Smooth muscle cell (in vitro differentiated cells): ENCODE measurements at regions not wholly inside any gene's neighbourhood (a gene's known extent, or its start where the extent isn't known, plus 50 kb on each side); places are given as distances from the start of the nearest gene placed in this dataset.

ENCODE experiments used
- DNase-seq: peaks from one replicate; lab custom pipeline; 2025; ENCODE audit not compliant: unreplicated experiment; lab: John Stamatoyannopoulos, UW
- H2AFZ ChIP-seq: fragments of 200-600 bp; sonication (generic); 2 replicates; pipeline ENCODE4 v1.6.0; 2016; ENCODE audit warnings: antibody characterized with exemption, low read depth, mild to moderate bottlenecking
- H3F3A ChIP-seq: fragments of 200-600 bp; sonication (generic); 2 replicates; pipeline ENCODE4 v1.6.0; 2017; ENCODE audit warnings: antibody characterized with exemption, low read depth
- H3K27ac ChIP-seq: fragments of 200-600 bp; sonication (generic); 2 replicates; pipeline ENCODE4 v1.5.1; 2016; ENCODE audit warnings: low read depth, mild to moderate bottlenecking
- H3K27me3 ChIP-seq: fragments of 200-600 bp; sonication (generic); 2 replicates; pipeline ENCODE4 v1.6.1; 2016; ENCODE audit warnings: low read depth, mild to moderate bottlenecking
- H3K36me3 ChIP-seq: fragments of 200-600 bp; sonication (generic); 2 replicates; pipeline ENCODE4 v1.5.1; 2016; ENCODE audit warnings: low read depth
- H3K4me1 ChIP-seq: fragments of 200-600 bp; sonication (generic); 2 replicates; pipeline ENCODE4 v1.5.1; 2016; ENCODE audit warnings: low read depth
- H3K4me2 ChIP-seq: fragments of 200-600 bp; sonication (generic); 2 replicates; pipeline ENCODE4 v1.6.0; 2016; ENCODE audit warnings: mild to moderate bottlenecking
- H3K4me3 ChIP-seq: fragments of 200-600 bp; sonication (generic); 2 replicates; pipeline ENCODE4 v1.5.1; 2016; ENCODE audit warnings: mild to moderate bottlenecking
- H3K79me2 ChIP-seq: fragments of 200-600 bp; sonication (generic); 2 replicates; pipeline ENCODE4 v1.6.0; 2016; ENCODE audit warnings: low read depth, mild to moderate bottlenecking
- H3K9ac ChIP-seq: fragments of 200-600 bp; sonication (generic); 2 replicates; pipeline ENCODE4 v1.6.0; 2016; ENCODE audit warnings: low read depth
- H3K9me3 ChIP-seq: fragments of 200-600 bp; sonication (generic); replicated peaks from 2 replicates; pipeline ENCODE4 v1.5.1; 2016; ENCODE audit warnings: low read depth
- H4K20me1 ChIP-seq: fragments of 200-600 bp; sonication (generic); 2 replicates; pipeline ENCODE4 v1.6.0; 2016; ENCODE audit warnings: low read depth
- WGBS: methylation state at CpG from one replicate; pipeline ENCODE4 v1.1.7; 2016; ENCODE audit warnings: low lambda C conversion rate; 5-methylcytosine and 5-hydroxymethylcytosine counted together
- TF ChIP-seq, protein P1 (sequence below): fragments of 200-600 bp; sonication (generic); IDR thresholded peaks from 2 replicates; pipeline ENCODE4 v1.5.1; 2017; ENCODE audit warnings: borderline replicate concordance, mild to moderate bottlenecking, antibody characterized with exemption; ENCODE audit not compliant: insufficient read depth, poor library complexity, severe bottlenecking

DNA sequence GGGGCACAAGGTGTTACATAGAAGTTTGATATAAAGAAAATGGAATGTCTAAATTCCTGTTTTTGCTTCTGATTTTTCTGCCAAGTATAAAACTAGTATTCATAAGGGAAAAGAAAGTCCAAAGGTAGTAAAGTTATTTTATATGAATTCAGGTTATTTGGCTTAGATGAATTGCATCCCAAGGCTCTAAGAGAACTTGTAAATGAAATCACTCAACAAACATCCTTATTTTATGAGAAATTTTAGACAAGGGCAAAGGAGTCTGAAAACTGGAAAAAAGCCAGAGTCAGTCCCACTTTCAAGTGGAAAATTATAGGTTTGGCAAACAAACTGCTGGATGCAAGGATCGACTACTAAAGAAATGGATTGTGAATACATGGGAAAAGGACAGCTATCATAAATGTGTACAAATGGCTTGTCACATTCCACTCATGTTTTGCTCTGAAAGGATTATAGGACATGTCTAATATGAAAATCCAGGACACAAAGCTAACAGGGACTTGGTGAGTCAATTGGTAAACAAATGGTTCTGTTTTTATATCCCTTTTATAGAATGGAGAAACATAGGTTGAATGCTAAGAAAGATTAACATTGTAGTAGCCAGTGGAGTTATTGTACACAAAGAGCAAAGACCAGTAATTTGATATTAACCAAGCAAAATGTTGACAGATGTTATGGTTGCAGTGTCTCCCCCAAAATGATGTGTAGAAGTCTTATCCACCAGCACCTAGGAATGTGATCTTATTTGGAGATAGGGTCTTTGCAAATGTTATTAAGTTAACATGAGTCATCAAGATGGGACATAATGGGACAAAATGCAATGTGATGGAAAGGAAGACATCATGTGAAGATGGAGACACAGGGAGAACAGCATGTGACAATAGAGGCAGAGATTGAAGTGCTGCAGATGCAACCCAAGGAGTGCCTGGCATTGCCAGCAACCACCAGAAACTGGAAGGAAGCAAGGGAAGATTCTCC is 495.7 kb downstream of the TLE1 start:
- WGBS: 72% methylated on average over 1 of the region's 1 CpG
- no peak for DNase-seq

DNA sequence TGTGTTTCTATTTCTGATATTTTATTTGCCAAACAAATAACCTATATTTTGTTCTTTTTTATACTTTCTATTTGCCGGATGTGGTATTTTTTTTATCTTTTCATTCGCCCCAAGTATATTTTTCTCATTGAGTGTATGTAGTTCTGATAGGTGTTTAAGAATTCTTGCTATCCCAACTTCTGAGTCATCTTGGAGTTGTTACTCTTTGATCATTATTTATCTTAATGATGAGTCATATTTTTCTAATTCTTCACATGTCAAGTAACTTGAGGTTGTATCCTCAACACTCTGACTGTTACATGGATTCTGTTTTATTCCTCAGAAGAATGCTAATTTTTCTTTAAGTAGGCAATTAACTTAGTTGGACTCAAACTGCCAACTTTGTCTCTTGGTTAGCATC is 498.1 kb downstream of the TLE1 start:
- 89% methylated on average over 2 of the region's 2 CpGs for WGBS
- DNase-seq: no peak

More for the DNA sequence above, 495.7 kb downstream of the TLE1 start:
- H3K27me3 ChIP-seq: no peaks in the 10 kb centered on the region
- H4K20me1 ChIP-seq: no peaks in the 10 kb centered on the region
- no peak overlapping the region for H2AFZ ChIP-seq
- H3K4me2 ChIP-seq: no peak overlapping the region
- H3K4me3 ChIP-seq: no peak overlapping the region
- H3K27ac ChIP-seq: no peak overlapping the region
- no peaks in the 10 kb centered on the region for H3K9me3 ChIP-seq
- no peaks in the 10 kb centered on the region for H3K4me1 ChIP-seq
- H3K36me3 ChIP-seq: no peaks in the 10 kb centered on the region
- TF ChIP-seq, protein P1, sequence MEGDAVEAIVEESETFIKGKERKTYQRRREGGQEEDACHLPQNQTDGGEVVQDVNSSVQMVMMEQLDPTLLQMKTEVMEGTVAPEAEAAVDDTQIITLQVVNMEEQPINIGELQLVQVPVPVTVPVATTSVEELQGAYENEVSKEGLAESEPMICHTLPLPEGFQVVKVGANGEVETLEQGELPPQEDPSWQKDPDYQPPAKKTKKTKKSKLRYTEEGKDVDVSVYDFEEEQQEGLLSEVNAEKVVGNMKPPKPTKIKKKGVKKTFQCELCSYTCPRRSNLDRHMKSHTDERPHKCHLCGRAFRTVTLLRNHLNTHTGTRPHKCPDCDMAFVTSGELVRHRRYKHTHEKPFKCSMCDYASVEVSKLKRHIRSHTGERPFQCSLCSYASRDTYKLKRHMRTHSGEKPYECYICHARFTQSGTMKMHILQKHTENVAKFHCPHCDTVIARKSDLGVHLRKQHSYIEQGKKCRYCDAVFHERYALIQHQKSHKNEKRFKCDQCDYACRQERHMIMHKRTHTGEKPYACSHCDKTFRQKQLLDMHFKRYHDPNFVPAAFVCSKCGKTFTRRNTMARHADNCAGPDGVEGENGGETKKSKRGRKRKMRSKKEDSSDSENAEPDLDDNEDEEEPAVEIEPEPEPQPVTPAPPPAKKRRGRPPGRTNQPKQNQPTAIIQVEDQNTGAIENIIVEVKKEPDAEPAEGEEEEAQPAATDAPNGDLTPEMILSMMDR: no peak
- no peak overlapping the region for H3K9ac ChIP-seq
- H3F3A ChIP-seq: no peaks in the 10 kb centered on the region
- H3K79me2 ChIP-seq: no peaks in the 10 kb centered on the region

DNA sequence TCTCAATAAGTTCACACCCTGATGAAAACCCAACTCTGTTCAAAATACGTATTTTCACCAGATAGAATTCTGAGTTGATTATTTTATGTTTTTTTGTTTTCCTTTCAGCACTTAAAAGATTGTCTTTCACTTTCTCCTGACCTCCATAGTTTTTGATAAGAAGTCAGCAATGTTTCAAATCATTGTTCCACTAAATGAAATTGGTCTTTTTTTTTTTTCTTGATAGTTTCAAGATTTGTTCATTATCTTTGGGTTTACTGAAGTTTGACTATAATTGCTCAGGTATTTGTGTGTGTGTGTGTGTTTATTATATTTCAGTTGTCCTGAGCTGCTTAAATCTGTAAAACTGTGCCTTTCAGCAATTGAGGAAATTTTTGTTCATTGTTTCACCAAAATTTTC is 498.7 kb downstream of the TLE1 start:
- no peak for DNase-seq
- no peak overlapping the region for H3K27ac ChIP-seq
- H3K4me3 ChIP-seq: no peak overlapping the region
- no peaks in the 10 kb centered on the region for H3K27me3 ChIP-seq
- H3K9me3 ChIP-seq: no peaks in the 10 kb centered on the region
- no peaks in the 10 kb centered on the region for H3K79me2 ChIP-seq
- H3K4me2 ChIP-seq: no peak overlapping the region
- H4K20me1 ChIP-seq: no peaks in the 10 kb centered on the region
- no peaks in the 10 kb centered on the region for H3K4me1 ChIP-seq
- H3K36me3 ChIP-seq: no peaks in the 10 kb centered on the region
- TF ChIP-seq, protein P1: no peak
- H3F3A ChIP-seq: no peaks in the 10 kb centered on the region
- no peak overlapping the region for H3K9ac ChIP-seq
- 100% methylated on average over 1 of the region's 1 CpG for WGBS
- no peak overlapping the region for H2AFZ ChIP-seq

More for the DNA sequence above, 498.1 kb downstream of the TLE1 start:
- Histone ChIP-seq H4K20me1 (no peaks in the 10 kb centered on the region), H3F3A (no peaks in the 10 kb centered on the region), H3K4me2 (no peak overlapping the region), H3K4me1 (no peaks in the 10 kb centered on the region), H3K27ac (no peak overlapping the region), H3K79me2 (no peaks in the 10 kb centered on the region), H3K27me3 (no peaks in the 10 kb centered on the region), H3K9ac (no peak overlapping the region), H3K9me3 (no peaks in the 10 kb centered on the region), H3K4me3 (no peak overlapping the region), H2AFZ (no peak overlapping the region), H3K36me3 (no peaks in the 10 kb centered on the region)
- TF ChIP-seq, protein P1: no peak
